Stimulated activated CD4-positive, alpha-beta T cell treated with anti-CD3 and anti-CD28 coated beads, Interleukin-4, amount 100 ng/mL, for 24 hours (primary cell): ENCODE measurements at regions not wholly inside any gene's neighbourhood (a gene's known extent, or its start where the extent isn't known, plus 50 kb on each side); places are given as distances from the start of the nearest gene placed in this dataset.
"Not testable (repeated sequence)": the region's sequence is repeated elsewhere in the genome, so short reads cannot be mapped to it uniquely, and the experiment has no call there.

ENCODE experiments used
- DNase-seq: peaks from one replicate; pipeline ENCODE4 v3.0.0-alpha.2; 2020

- DNase-seq: no peak
Measured at GRCh38 chr3:182148360-182148759, 436.6 kb downstream of the SOX2 start.

GRCh38 chr3:182149594-182149993, 437.9 kb downstream of the SOX2 start:
- DNase-seq: no peak

GRCh38 chr3:182156326-182156725, 444.6 kb downstream of the SOX2 start:
- DNase-seq: not testable (repeated sequence)

GRCh38 chr3:182165234-182165633, 453.5 kb downstream of the SOX2 start:
- no peak for DNase-seq

GRCh38 chr3:182172534-182172933, 460.8 kb downstream of the SOX2 start:
- no peak for DNase-seq

GRCh38 chr3:182178488-182179200, 466.9 kb downstream of the SOX2 start:
- no peak for DNase-seq

- no peak for DNase-seq
Measured at GRCh38 chr3:182179631-182180030, 467.9 kb downstream of the SOX2 start.

- DNase-seq: no peak
Measured at GRCh38 chr3:182180654-182181385, 469.1 kb downstream of the SOX2 start.

GRCh38 chr3:182182531-182182968, 470.8 kb downstream of the SOX2 start:
- DNase-seq: no peak

GRCh38 chr3:182183716-182184430, 472.1 kb downstream of the SOX2 start:
- DNase-seq: no peak

- DNase-seq: no peak
Measured at GRCh38 chr3:182185313-182185712, 473.6 kb downstream of the SOX2 start.

GRCh38 chr3:182190056-182190455, 478.3 kb downstream of the SOX2 start:
- DNase-seq: no peak

- DNase-seq: no peak
Measured at GRCh38 chr3:182198345-182198744, 486.6 kb downstream of the SOX2 start.

- no peak for DNase-seq
Measured at GRCh38 chr3:182201456-182202168, 489.9 kb downstream of the SOX2 start.

GRCh38 chr3:182212479-182213076, 500.9 kb downstream of the SOX2 start:
- no peak for DNase-seq

- no peak for DNase-seq
Measured at GRCh38 chr3:182214416-182214815, 502.7 kb downstream of the SOX2 start.

GRCh38 chr3:182215881-182216280, 504.2 kb downstream of the SOX2 start:
- no peak for DNase-seq

- no peak for DNase-seq
Measured at GRCh38 chr3:182216311-182216970, 504.7 kb downstream of the SOX2 start.

- DNase-seq: no peak
Measured at GRCh38 chr3:182220013-182220412, 508.3 kb downstream of the SOX2 start.

- no peak for DNase-seq
Measured at GRCh38 chr3:182220471-182220870, 508.7 kb downstream of the SOX2 start.

GRCh38 chr3:182226995-182227394, 515.3 kb downstream of the SOX2 start:
- no peak for DNase-seq

GRCh38 chr3:182233405-182233804, 521.7 kb downstream of the SOX2 start:
- no peak for DNase-seq
